B cell (primary cell): ENCODE measurements at regions not wholly inside any gene's neighbourhood (a gene's known extent, or its start where the extent isn't known, plus 50 kb on each side); places are given as distances from the start of the nearest gene placed in this dataset.

ENCODE experiments used
- CTCF ChIP-seq: fragments of 200-600 bp; IDR thresholded peaks from one replicate; pipeline ENCODE4 v1.8.0; 2022; ENCODE audit warnings: antibody characterized with exemption, mild to moderate bottlenecking
- EZH2 ChIP-seq: IDR thresholded peaks from 2 replicates; pipeline ENCODE4 v1.6.1; 2012; ENCODE audit warnings: borderline replicate concordance, low read depth, mild to moderate bottlenecking, moderate library complexity, low read length; ENCODE audit not compliant: insufficient read depth, poor library complexity, severe bottlenecking

GRCh38 chr16:51009359-51009758 lies 141.7 kb downstream of the SALL1 start:
- no peak for TF ChIP-seq CTCF
- no peak for TF ChIP-seq EZH2
